Embryonic facial prominence (tissue), 1 donor: ENCODE measurements at regions not wholly inside any gene's neighbourhood (a gene's known extent, or its start where the extent isn't known, plus 50 kb on each side); places are given as distances from the start of the nearest gene placed in this dataset.
"Not testable (repeated sequence)": the region's sequence is repeated elsewhere in the genome, so short reads cannot be mapped to it uniquely, and the experiment has no call there.

Source experiments
- DNase-seq: peaks from one replicate; pipeline ENCODE4 v3.0.0-alpha.2; 2016; ENCODE audit errors: extremely low spot score

DNA sequence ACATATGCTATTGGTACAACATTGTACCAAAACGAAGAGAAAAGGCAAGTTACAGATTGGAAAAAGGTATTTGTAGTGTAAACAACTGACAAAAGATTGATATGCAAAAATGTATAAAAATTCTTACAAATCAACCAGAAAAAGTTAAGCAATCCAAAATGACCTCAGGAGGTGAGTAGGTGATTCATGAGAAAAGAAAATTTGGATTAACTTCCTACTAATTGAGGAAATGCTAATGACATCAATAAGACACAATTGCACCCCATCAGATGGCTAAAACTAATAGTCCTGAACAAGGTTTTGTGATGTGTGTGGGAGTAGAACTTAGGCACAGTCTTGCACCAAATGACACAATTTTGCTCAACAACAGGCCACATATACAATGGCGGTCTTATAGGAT, 129.3 kb downstream of the COPS8 start:
- no peak for DNase-seq

DNA sequence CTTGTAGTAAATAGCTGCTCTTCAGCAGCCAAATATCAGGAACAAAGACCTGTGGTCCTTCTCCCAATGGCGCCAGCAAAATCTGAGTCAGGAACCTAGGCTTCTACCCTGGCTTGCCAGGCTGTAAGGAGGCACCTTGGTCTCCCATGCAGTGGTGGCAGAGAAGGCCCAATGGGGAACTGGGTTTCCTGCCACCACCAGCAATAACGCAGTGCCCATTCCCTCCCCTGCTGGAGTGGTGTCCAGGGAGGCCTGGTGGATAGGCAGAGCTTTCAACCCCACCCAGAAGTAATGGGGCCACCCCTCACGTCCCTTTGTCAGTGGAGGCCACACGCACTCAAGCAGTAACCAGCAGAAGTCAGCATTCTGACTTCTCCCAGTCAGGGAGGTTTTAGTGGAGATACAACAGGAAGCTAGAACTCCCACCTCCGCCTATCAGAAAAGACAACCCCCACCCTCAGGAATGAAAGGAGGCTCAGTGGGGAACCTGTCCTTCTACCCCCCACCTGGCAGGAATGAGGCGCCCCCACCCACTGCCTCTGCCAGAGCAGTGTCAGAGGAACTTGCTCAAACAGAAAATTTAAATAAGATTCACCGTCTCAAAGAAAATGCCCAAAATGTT, 132.4 kb downstream of the COPS8 start:
- no peak for DNase-seq

- DNase-seq = no peak
These were observed 133.1 kb downstream of the COPS8 start for GRCh38 chr2:237218756-237219155.

GRCh38 chr2:237219826-237220225, 134.1 kb downstream of the COPS8 start:
- no peak for DNase-seq

GRCh38 chr2:237221443-237221842, 135.8 kb downstream of the COPS8 start:
- no peak for DNase-seq

- DNase-seq = no peak
These were observed 136.5 kb downstream of the COPS8 start for GRCh38 chr2:237222178-237222577.

- no peak for DNase-seq
These were observed 136.9 kb downstream of the COPS8 start for GRCh38 chr2:237222601-237223041.

GRCh38 chr2:237223201-237223861, 137.6 kb downstream of the COPS8 start:
- DNase-seq = no peak

GRCh38 chr2:237227190-237227589, 141.5 kb downstream of the COPS8 start:
- no peak for DNase-seq

- DNase-seq = no peak
These were observed 142.0 kb downstream of the COPS8 start for GRCh38 chr2:237227592-237228280.

GRCh38 chr2:237228281-237228625, 142.6 kb downstream of the COPS8 start:
- no peak for DNase-seq

GRCh38 chr2:237229905-237230304, 144.2 kb downstream of the COPS8 start:
- no peak for DNase-seq

GRCh38 chr2:237230355-237230754, 144.7 kb downstream of the COPS8 start:
- DNase-seq = no peak

DNA sequence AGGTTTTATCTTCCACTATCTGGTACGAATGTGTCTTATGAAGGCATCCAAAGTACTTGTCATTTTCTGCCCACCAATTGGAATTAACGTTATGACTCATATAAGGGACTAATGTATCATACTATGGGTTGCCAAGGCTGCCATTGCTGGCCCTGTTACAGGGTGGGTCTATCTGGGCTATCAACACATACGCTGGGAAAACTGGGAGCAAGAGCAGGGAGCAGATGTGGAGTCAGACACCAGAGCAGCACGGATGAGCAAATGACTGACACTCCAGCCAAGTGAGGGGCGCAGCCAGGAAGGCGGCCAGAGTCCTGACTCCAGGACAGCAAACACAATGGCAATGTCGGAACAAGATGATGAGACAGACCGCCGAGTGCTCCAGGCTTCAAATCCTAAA, 145.9 kb downstream of the COPS8 start:
- no peak for DNase-seq

- no peak for DNase-seq
These were observed 146.5 kb downstream of the COPS8 start for GRCh38 chr2:237232166-237232565.

- no peak for DNase-seq
These were observed 148.6 kb downstream of the COPS8 start for GRCh38 chr2:237234268-237234667.

- no peak for DNase-seq
These were observed 149.8 kb downstream of the COPS8 start for GRCh38 chr2:237235383-237236095.

DNA sequence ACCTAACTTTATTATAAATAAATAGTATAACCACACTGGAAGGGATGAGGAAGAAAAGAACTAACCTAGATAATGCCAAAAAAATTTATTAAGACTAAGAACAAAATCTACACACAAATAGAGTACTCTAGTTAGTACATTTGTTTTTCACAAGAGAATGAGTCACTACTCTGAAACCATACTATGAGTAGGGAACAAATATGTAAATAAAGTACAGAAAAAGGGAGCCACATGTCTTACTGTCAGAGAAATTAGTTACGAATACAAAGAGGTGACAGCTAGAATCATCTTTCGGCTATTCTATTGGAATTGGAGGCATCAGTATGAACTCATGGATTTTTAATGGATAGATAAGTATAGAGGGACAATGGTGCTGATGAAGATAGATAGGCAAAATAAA, 150.5 kb downstream of the COPS8 start:
- DNase-seq = no peak

- DNase-seq = no peak
These were observed 152.6 kb downstream of the COPS8 start for GRCh38 chr2:237238249-237238648.

DNA sequence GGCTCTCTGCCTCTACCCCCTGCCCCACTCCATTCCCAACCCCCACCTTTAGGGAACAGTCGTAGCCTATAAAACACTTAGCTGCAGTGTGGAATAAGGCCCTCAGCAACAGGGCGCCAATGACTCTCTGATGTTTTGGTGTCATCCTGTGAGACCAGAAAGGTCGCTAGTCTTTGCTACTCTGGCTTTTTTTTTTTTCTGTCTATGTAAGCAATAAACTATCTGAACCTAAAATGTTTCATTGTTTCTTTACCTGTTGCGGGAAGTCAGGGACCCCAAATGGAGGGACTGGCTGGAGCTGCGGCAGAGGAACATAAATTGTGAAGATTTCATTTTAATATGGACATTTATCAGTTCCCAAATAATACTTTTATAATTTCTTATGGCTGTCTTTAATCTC, 154.6 kb downstream of the COPS8 start:
- no peak for DNase-seq

GRCh38 chr2:237240868-237241267, 155.2 kb downstream of the COPS8 start:
- not testable (repeated sequence) for DNase-seq

GRCh38 chr2:237242091-237242536, 156.4 kb downstream of the COPS8 start:
- DNase-seq = no peak
